Left ventricle myocardium inferior (tissue), 1 donor: ENCODE measurements at regions not wholly inside any gene's neighbourhood (a gene's known extent, or its start where the extent isn't known, plus 50 kb on each side); places are given as distances from the start of the nearest gene placed in this dataset.

Experiments used
- DNase-seq: peaks from one replicate; pipeline ENCODE4 v3.0.0-alpha.2; 2020
- H3K27ac ChIP-seq: fragments of 200-600 bp; replicated peaks from 2 replicates; pipeline ENCODE4 v1.8.0; 2021
- H3K27me3 ChIP-seq: fragments of 200-600 bp; 2 replicates; pipeline ENCODE4 v1.8.0; 2021; ENCODE audit warnings: low read depth
- H3K36me3 ChIP-seq: fragments of 200-600 bp; 2 replicates; pipeline ENCODE4 v1.8.0; 2021
- H3K4me1 ChIP-seq: fragments of 200-600 bp; 2 replicates; pipeline ENCODE4 v1.8.0; 2021
- H3K4me3 ChIP-seq: fragments of 200-600 bp; 2 replicates; pipeline ENCODE4 v1.8.0; 2021; ENCODE audit warnings: mild to moderate bottlenecking, moderate library complexity
- H3K9me3 ChIP-seq: fragments of 200-600 bp; replicated peaks from 2 replicates; pipeline ENCODE4 v1.8.0; 2021
- CTCF ChIP-seq: fragments of 200-600 bp; IDR thresholded peaks from 2 replicates; pipeline ENCODE4 v1.8.0; 2021; ENCODE audit warnings: antibody characterized with exemption, mild to moderate bottlenecking, borderline replicate concordance
- intact Hi-C: fragments of 100-400 bp; cut with micrococcal nuclease; formaldehyde crosslinking; loops from one replicate; pipeline ENCODE4 v1.11.0; 2022
- donor health status: DM: no; HTN: yes; CAD: no; lungs with severe emphysema.

GRCh38 chrX:25925946-25926345, 212.2 kb upstream of the MAGEB18 start:
- Histone ChIP-seq H3K4me1 (no peaks in the 10 kb centered on the region), H3K27ac (no peak overlapping the region), H3K9me3 (no peaks in the 10 kb centered on the region), H3K27me3 (no peaks in the 10 kb centered on the region), H3K4me3 (no peak overlapping the region), H3K36me3 (no peaks in the 10 kb centered on the region)
- intact Hi-C loops = no loop called here
- TF ChIP-seq CTCF = no peak
- no peak for DNase-seq

GRCh38 chrX:25928316-25928715, 209.8 kb upstream of the MAGEB18 start:
- no peak for TF ChIP-seq CTCF
- no peak for DNase-seq
- H3K9me3 ChIP-seq = no peaks in the 10 kb centered on the region
- H3K27ac ChIP-seq = no peak overlapping the region
- no peaks in the 10 kb centered on the region for H3K36me3 ChIP-seq
- no peak overlapping the region for H3K4me3 ChIP-seq
- H3K4me1 ChIP-seq = no peaks in the 10 kb centered on the region
- no peaks in the 10 kb centered on the region for H3K27me3 ChIP-seq
- intact Hi-C loops = no loop called here

GRCh38 chrX:25941087-25941486, 197.1 kb upstream of the MAGEB18 start:
- intact Hi-C loops = no loop called here

GRCh38 chrX:25941559-25942250, 196.4 kb upstream of the MAGEB18 start:
- no peak for DNase-seq
- intact Hi-C loops = no loop called here
- Histone ChIP-seq H3K9me3 (peaks cover 18% of the 10 kb centered on the region), H3K4me3 (no peak overlapping the region), H3K27ac (no peak overlapping the region), H3K27me3 (no peaks in the 10 kb centered on the region), H3K4me1 (no peaks in the 10 kb centered on the region), H3K36me3 (no peaks in the 10 kb centered on the region)
- no peak for TF ChIP-seq CTCF

More at GRCh38 chrX:25941087-25941486, 197.1 kb upstream of the MAGEB18 start:
- Histone ChIP-seq H3K4me1 (no peaks in the 10 kb centered on the region), H3K27ac (no peak overlapping the region), H3K36me3 (no peaks in the 10 kb centered on the region), H3K4me3 (no peak overlapping the region), H3K27me3 (no peaks in the 10 kb centered on the region), H3K9me3 (peaks cover 13% of the 10 kb centered on the region)
- DNase-seq = no peak
- no peak for TF ChIP-seq CTCF

GRCh38 chrX:25968920-25969319, 169.2 kb upstream of the MAGEB18 start:
- no peaks in the 10 kb centered on the region for H3K27me3 ChIP-seq
- H3K9me3 ChIP-seq = peaks cover 5% of the 10 kb centered on the region
- H3K4me1 ChIP-seq = no peaks in the 10 kb centered on the region
- intact Hi-C loops = no loop called here
- H3K36me3 ChIP-seq = no peaks in the 10 kb centered on the region
- DNase-seq = no peak
- no peak overlapping the region for H3K4me3 ChIP-seq
- no peak overlapping the region for H3K27ac ChIP-seq
- TF ChIP-seq CTCF = peak; percentile 51
